NT2/D1 (cell line): ENCODE measurements at regions not wholly inside any gene's neighbourhood (a gene's known extent, or its start where the extent isn't known, plus 50 kb on each side); places are given as distances from the start of the nearest gene placed in this dataset.

Experiments
- SUZ12 ChIP-seq: IDR thresholded peaks from 2 replicates; pipeline ENCODE4 v1.6.1; 2011; ENCODE audit not compliant: insufficient read length, insufficient read depth; ENCODE audit errors: extremely low read depth
- YY1 ChIP-seq: IDR thresholded peaks from 2 replicates; pipeline ENCODE4 v1.6.1; 2011; ENCODE audit not compliant: insufficient read length, insufficient read depth
- ZNF274 ChIP-seq: IDR thresholded peaks from 2 replicates; pipeline ENCODE4 v1.6.1; 2011; ENCODE audit warnings: mild to moderate bottlenecking, low read depth, low read length

- TF ChIP-seq YY1 (no peak), SUZ12 (no peak), ZNF274 (no peak)
Observed at GRCh38 chr3:72382460-72382859, 465.8 kb downstream of the SHQ1 start.
